B cell (primary cell): ENCODE measurements at regions not wholly inside any gene's neighbourhood (a gene's known extent, or its start where the extent isn't known, plus 50 kb on each side); places are given as distances from the start of the nearest gene placed in this dataset.

Source experiments
- EZH2 ChIP-seq: IDR thresholded peaks from 2 replicates; pipeline ENCODE4 v1.6.1; 2012; ENCODE audit warnings: borderline replicate concordance, low read depth, mild to moderate bottlenecking, moderate library complexity, low read length; ENCODE audit not compliant: insufficient read depth, poor library complexity, severe bottlenecking
- TF ChIP-seq, protein P1 (sequence below): fragments of 200-600 bp; IDR thresholded peaks from one replicate; pipeline ENCODE4 v1.8.0; 2022; ENCODE audit warnings: antibody characterized with exemption, mild to moderate bottlenecking

DNA sequence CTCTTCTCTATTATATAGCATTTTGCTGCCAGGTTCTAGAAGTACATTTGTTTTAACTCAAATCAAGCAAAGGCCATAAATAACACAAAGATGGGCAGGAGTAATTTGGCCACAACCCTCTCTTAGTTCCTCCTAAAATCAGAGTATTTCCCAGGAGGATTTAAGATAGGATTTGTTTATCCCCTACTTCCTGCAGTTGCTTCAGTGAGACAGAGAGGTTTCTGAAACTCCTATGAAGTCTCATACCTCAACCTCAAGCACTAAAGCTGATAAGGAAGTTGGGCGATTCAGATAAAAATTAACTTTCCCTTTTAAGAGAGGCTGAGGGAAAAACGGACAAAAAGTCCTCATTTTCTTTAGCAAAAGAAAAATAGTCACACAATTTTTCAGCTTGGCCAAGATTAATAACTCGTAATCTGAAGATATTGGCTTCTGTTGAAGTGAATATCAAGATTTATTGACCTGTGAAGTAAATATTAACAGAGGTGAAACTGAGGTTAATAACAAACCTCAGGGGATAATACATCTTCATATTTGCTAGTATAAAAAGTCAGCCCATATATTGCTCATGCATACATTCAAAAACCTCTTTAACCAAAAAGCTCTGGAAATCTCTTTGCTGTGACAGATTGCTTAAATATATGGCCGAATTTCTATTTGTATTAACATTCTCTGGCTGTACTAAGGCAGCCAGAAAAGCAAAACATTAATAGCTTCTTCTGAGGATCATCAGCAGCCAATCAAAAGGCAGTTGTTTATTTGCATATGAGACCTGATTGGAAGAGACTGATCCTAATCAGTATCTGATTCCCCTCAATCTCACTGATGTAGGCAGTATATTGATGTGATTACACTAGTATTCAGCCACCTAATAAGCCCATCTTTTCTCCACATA lies 90.6 kb upstream of the GADL1 start:
- TF ChIP-seq, protein P1, sequence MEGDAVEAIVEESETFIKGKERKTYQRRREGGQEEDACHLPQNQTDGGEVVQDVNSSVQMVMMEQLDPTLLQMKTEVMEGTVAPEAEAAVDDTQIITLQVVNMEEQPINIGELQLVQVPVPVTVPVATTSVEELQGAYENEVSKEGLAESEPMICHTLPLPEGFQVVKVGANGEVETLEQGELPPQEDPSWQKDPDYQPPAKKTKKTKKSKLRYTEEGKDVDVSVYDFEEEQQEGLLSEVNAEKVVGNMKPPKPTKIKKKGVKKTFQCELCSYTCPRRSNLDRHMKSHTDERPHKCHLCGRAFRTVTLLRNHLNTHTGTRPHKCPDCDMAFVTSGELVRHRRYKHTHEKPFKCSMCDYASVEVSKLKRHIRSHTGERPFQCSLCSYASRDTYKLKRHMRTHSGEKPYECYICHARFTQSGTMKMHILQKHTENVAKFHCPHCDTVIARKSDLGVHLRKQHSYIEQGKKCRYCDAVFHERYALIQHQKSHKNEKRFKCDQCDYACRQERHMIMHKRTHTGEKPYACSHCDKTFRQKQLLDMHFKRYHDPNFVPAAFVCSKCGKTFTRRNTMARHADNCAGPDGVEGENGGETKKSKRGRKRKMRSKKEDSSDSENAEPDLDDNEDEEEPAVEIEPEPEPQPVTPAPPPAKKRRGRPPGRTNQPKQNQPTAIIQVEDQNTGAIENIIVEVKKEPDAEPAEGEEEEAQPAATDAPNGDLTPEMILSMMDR: no peak
- no peak for TF ChIP-seq EZH2
